WERI-Rb-1 (cell line): ENCODE measurements at regions not wholly inside any gene's neighbourhood (a gene's known extent, or its start where the extent isn't known, plus 50 kb on each side); places are given as distances from the start of the nearest gene placed in this dataset.

Source experiments
- DNase-seq: peaks from one replicate; pipeline ENCODE4 v3.0.0-alpha.2; 2020
- H3K27ac ChIP-seq: fragments of 250-450 bp; sonication (Bioruptor Pico); 2 replicates; pipeline ENCODE4 v1.5.1; 2020; ENCODE audit warnings: mild to moderate bottlenecking, moderate library complexity
- H3K27me3 ChIP-seq: fragments of 250-450 bp; sonication (Bioruptor Pico); 2 replicates; pipeline ENCODE4 v1.5.1; 2021; ENCODE audit warnings: mild to moderate bottlenecking, low read depth, moderate library complexity; ENCODE audit not compliant: insufficient read depth, severe bottlenecking
- H3K36me3 ChIP-seq: fragments of 250-450 bp; sonication (Bioruptor Pico); 2 replicates; pipeline ENCODE4 v1.5.1; 2020; ENCODE audit warnings: mild to moderate bottlenecking, moderate library complexity
- H3K4me3 ChIP-seq: 2 replicates; pipeline ENCODE4 v1.5.1; 2011; ENCODE audit warnings: low read depth, mild to moderate bottlenecking, control low read depth, low read length
- H3K9me3 ChIP-seq: fragments of 250-450 bp; sonication (Bioruptor Pico); 2 replicates; pipeline ENCODE4 v1.5.1; 2021; ENCODE audit warnings: mild to moderate bottlenecking, moderate library complexity; ENCODE audit not compliant: severe bottlenecking
- TF ChIP-seq, protein P1 (sequence below): IDR thresholded peaks from 2 replicates; pipeline ENCODE4 v1.5.1; 2011; ENCODE audit warnings: low read depth, mild to moderate bottlenecking, control low read depth, inconsistent platforms, low read length

DNA sequence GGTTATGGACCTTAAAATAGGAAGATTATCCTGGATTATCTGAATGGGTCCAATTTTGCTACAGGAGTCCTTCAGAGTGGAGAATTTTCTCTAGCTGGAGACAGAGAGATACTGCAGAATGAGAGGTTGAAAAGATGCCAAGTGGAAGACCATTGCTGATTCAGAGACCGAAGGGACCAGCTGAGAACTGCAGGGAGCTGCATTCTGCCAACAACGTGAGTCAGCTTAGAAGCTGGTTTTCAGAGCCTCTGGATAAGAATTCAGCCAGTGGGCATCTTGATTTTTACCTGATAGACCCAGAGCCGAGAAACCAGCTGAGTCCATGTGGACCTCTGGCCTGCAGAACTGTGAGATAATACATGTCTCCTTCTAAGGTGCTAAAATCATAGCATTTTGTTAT is 234.0 kb downstream of the NR2F2 start:
- Histone ChIP-seq H3K36me3 (no peaks in the 10 kb centered on the region), H3K27me3 (peaks cover 18% of the 10 kb centered on the region), H3K27ac (no peak overlapping the region), H3K9me3 (no peaks in the 10 kb centered on the region), H3K4me3 (no peak overlapping the region)
- TF ChIP-seq, protein P1, sequence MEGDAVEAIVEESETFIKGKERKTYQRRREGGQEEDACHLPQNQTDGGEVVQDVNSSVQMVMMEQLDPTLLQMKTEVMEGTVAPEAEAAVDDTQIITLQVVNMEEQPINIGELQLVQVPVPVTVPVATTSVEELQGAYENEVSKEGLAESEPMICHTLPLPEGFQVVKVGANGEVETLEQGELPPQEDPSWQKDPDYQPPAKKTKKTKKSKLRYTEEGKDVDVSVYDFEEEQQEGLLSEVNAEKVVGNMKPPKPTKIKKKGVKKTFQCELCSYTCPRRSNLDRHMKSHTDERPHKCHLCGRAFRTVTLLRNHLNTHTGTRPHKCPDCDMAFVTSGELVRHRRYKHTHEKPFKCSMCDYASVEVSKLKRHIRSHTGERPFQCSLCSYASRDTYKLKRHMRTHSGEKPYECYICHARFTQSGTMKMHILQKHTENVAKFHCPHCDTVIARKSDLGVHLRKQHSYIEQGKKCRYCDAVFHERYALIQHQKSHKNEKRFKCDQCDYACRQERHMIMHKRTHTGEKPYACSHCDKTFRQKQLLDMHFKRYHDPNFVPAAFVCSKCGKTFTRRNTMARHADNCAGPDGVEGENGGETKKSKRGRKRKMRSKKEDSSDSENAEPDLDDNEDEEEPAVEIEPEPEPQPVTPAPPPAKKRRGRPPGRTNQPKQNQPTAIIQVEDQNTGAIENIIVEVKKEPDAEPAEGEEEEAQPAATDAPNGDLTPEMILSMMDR: no peak
- DNase-seq: no peak

DNA sequence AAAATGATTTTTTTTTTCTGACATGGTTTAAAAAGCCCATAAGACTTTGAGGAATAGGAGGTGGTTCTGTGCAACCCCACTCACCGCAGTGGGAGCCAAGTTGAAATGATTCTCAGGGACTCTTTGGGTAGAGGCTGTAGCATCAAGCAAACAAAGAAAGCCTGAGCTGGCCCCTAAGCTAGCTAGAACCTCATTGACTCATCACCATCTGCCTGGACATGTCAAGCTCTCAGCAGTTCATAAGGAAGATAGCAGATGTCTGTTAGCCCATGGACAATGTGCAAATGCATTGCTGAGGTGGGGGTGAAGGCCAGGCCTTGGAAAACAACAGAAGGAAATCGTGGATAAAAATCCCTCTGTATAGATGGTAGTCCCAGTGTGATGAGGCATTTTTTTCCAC is 234.8 kb downstream of the NR2F2 start:
- TF ChIP-seq, protein P1: no peak
- peaks cover 13% of the 10 kb centered on the region for H3K27me3 ChIP-seq
- no peaks in the 10 kb centered on the region for H3K9me3 ChIP-seq
- H3K4me3 ChIP-seq: no peak overlapping the region
- no peak overlapping the region for H3K27ac ChIP-seq
- DNase-seq: no peak
- H3K36me3 ChIP-seq: no peaks in the 10 kb centered on the region

DNA sequence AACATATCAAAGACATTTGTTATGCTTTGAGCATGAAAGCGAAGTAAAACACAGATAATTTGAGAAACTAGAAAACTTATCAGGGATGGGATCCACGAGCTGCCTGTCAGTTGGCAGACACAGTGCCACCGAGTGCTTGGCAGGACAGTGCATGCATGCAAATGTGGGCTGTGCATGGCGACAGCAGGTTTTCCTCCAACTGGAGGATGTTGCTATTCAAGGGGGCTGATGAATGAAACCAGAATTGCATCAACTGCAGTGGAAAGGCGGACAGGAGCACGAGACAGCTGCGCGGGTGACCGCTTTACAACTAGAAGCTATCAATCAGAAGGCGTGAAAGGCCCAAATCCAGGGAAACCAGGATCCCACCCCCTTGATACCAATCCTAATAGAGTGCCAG is 244.3 kb downstream of the NR2F2 start:
- peaks cover 37% of the 10 kb centered on the region for H3K27me3 ChIP-seq
- no peak for DNase-seq
- H3K36me3 ChIP-seq: no peaks in the 10 kb centered on the region
- no peaks in the 10 kb centered on the region for H3K9me3 ChIP-seq
- TF ChIP-seq, protein P1: no peak
- no peak overlapping the region for H3K27ac ChIP-seq
- H3K4me3 ChIP-seq: no peak overlapping the region

DNA sequence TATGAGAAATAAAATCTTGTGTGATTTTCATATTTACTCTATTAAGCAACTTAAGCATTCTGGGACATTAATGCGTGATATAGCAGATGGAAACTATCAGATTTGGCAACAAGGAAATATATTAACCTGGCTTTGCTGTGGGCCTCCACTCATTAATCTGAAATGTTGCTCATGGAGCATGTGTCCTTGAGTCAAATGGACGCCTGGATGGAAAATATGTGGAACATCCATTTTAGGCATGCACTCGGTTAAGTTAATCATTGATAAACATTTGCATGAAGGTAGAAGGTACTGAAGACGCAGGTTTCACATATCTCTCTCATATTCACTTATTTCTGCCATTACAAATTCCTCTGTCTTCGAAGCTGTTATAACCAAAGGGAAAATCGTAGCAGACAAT is 246.1 kb downstream of the NR2F2 start:
- Histone ChIP-seq H3K36me3 (no peaks in the 10 kb centered on the region), H3K9me3 (no peaks in the 10 kb centered on the region), H3K27ac (no peak overlapping the region), H3K4me3 (no peak overlapping the region), H3K27me3 (peaks cover 52% of the 10 kb centered on the region)
- no peak for DNase-seq
- TF ChIP-seq, protein P1: no peak

DNA sequence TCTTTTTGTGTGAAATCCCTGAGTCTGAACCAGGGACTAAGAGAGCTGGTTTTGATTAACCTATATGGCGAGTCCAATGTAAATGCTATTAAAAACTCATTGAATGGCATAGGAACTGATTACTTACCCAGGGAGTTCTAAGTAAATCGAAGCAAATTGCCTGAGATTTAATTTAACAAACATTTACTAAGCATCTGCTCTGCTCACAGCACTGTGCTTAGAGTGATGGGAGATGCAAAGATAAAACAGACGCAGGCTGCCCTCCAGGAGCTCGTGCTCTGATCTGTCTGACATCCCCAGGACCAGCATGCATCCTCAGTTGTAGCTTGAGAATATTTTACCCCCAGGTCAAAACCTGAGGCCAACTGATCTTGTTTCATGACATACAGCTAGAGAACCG is 247.9 kb downstream of the NR2F2 start:
- DNase-seq: no peak
- H3K36me3 ChIP-seq: no peaks in the 10 kb centered on the region

DNA sequence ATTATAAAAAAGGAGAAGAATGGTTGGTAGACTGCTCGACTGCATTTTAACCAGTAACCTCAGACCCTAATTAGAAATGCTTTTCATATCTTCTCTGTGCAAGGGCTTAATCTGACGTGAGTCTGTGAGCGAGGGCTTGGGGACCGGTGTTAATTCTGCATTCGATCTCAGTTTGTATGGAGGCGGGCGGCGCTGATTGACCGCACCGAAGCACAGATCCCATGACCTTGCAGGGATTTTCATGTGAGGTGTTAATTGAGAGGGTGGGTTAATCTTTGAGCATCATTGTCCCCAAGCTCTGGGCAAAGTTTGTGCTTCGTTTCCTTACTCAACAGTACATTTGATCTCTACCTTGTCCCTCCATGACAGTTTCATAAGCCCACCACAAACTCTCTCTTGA is 250.9 kb downstream of the NR2F2 start:
- peaks cover 77% of the 10 kb centered on the region for H3K27me3 ChIP-seq
- TF ChIP-seq, protein P1: no peak
- no peak overlapping the region for H3K27ac ChIP-seq
- H3K36me3 ChIP-seq: no peaks in the 10 kb centered on the region
- H3K9me3 ChIP-seq: no peaks in the 10 kb centered on the region
- H3K4me3 ChIP-seq: no peak overlapping the region
- no peak for DNase-seq

More for the DNA sequence above, 247.9 kb downstream of the NR2F2 start:
- no peak overlapping the region for H3K27ac ChIP-seq
- peaks cover 60% of the 10 kb centered on the region for H3K27me3 ChIP-seq
- no peaks in the 10 kb centered on the region for H3K9me3 ChIP-seq
- TF ChIP-seq, protein P1: no peak
- H3K4me3 ChIP-seq: no peak overlapping the region
